OCI-LY1 (cell line): ENCODE measurements at regions not wholly inside any gene's neighbourhood (a gene's known extent, or its start where the extent isn't known, plus 50 kb on each side); places are given as distances from the start of the nearest gene placed in this dataset.

Experiments used
- EZH2 ChIP-seq: fragments of 200-600 bp; sonication (generic), shearing (Covaris generic); IDR thresholded peaks from 2 replicates; pipeline ENCODE4 v1.8.0; 2017; ENCODE audit warnings: borderline replicate concordance, mixed run types, mild to moderate bottlenecking, antibody characterized with exemption, low read length, moderate library complexity, mixed read lengths
- TF ChIP-seq, protein P1 (sequence below): fragments of 200-600 bp; sonication (generic), shearing (Covaris generic); IDR thresholded peaks from 2 replicates; pipeline ENCODE4 v1.5.1; 2017; ENCODE audit warnings: mild to moderate bottlenecking, antibody characterized with exemption, low read length, moderate library complexity, mixed read lengths

DNA sequence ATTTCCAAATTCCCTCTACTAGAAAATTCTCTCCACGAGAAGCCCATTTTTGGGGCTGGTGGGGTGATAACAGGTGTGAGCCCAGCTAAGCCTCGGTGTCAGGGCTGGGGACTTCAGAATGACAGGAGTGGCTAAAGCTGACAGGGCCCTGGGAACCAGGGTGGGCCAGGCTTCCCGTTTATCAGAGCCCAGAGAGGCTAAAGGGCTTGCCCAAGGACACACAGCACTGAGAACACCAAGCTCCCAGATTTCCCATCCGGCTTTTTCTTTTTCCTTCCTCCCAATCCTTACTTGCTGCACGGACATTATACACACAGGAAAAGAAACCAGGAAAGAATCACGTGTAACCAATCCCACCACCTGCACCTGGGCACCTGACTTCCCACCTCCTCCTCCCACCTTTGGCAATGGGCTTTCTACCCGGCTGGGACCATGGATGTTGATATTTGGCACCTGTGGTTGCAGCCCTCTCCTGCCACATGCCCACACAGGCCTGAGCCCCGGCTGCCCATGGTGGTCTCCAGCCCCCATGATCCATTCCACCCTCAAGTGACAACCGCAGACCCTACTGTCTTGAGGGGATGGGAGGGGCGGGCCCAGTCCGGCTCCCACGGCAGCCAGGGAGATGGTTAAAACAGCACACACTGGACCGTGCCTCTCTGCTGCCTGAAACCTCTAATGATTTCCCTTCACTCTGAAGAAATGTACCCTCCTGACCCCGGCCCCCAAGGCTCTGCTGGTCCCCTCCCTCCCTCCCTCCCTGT lies 78.9 kb downstream of the ENGASE start:
- TF ChIP-seq, protein P1, sequence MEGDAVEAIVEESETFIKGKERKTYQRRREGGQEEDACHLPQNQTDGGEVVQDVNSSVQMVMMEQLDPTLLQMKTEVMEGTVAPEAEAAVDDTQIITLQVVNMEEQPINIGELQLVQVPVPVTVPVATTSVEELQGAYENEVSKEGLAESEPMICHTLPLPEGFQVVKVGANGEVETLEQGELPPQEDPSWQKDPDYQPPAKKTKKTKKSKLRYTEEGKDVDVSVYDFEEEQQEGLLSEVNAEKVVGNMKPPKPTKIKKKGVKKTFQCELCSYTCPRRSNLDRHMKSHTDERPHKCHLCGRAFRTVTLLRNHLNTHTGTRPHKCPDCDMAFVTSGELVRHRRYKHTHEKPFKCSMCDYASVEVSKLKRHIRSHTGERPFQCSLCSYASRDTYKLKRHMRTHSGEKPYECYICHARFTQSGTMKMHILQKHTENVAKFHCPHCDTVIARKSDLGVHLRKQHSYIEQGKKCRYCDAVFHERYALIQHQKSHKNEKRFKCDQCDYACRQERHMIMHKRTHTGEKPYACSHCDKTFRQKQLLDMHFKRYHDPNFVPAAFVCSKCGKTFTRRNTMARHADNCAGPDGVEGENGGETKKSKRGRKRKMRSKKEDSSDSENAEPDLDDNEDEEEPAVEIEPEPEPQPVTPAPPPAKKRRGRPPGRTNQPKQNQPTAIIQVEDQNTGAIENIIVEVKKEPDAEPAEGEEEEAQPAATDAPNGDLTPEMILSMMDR, result no peak
- no peak for TF ChIP-seq EZH2
